ENCODE measurements at regions not wholly inside any gene's neighbourhood (a gene's known extent, or its start where the extent isn't known, plus 50 kb on each side); places are given as distances from the start of the nearest gene placed in this dataset.

- in situ Hi-C loops (cut with MboI; ENCODE audit: low pct_unique_long_range_greater_than_20kb, low sequenced_read_pairs) = no loop called here
- no peak for DNase-seq
These were observed 601.2 kb upstream of the TYRP1 start for GRCh38 chr9:12091865-12092527.

- in situ Hi-C loops (cut with MboI; ENCODE audit: low pct_unique_long_range_greater_than_20kb, low sequenced_read_pairs) = no loop called here
- no peak for DNase-seq
These were observed 599.1 kb upstream of the TYRP1 start for GRCh38 chr9:12094046-12094445.

- DNase-seq = no peak
- in situ Hi-C loops (cut with MboI; ENCODE audit: low pct_unique_long_range_greater_than_20kb, low sequenced_read_pairs) = no loop called here
These were observed 597.3 kb upstream of the TYRP1 start for GRCh38 chr9:12095931-12096330.

- in situ Hi-C loops (cut with MboI; ENCODE audit: low pct_unique_long_range_greater_than_20kb, low sequenced_read_pairs) = no loop called here
- DNase-seq = no peak
These were observed 559.8 kb upstream of the TYRP1 start for GRCh38 chr9:12133416-12133815.

GRCh38 chr9:12141422-12141821, 551.8 kb upstream of the TYRP1 start:
- DNase-seq = no peak
- in situ Hi-C loops (cut with MboI; ENCODE audit: low pct_unique_long_range_greater_than_20kb, low sequenced_read_pairs) = no loop called here

- DNase-seq = no peak
- in situ Hi-C loops (cut with MboI; ENCODE audit: low pct_unique_long_range_greater_than_20kb, low sequenced_read_pairs) = no loop called here
These were observed 537.6 kb upstream of the TYRP1 start for GRCh38 chr9:12155401-12156134.

GRCh38 chr9:12162181-12162815, 530.9 kb upstream of the TYRP1 start:
- in situ Hi-C loops (cut with MboI; ENCODE audit: low pct_unique_long_range_greater_than_20kb, low sequenced_read_pairs) = no loop called here
- no peak for DNase-seq

- no peak for DNase-seq
- in situ Hi-C loops (cut with MboI; ENCODE audit: low pct_unique_long_range_greater_than_20kb, low sequenced_read_pairs) = no loop called here
These were observed 529.3 kb upstream of the TYRP1 start for GRCh38 chr9:12163723-12164458.

- peak; percentile 59 for DNase-seq
- in situ Hi-C loops (cut with MboI; ENCODE audit: low pct_unique_long_range_greater_than_20kb, low sequenced_read_pairs) = no loop called here
These were observed 526.7 kb upstream of the TYRP1 start for GRCh38 chr9:12166518-12166917.

- DNase-seq = no peak
- in situ Hi-C loops (cut with MboI; ENCODE audit: low pct_unique_long_range_greater_than_20kb, low sequenced_read_pairs) = no loop called here
These were observed 522.7 kb upstream of the TYRP1 start for GRCh38 chr9:12170456-12170855.

GRCh38 chr9:12178634-12179033, 514.6 kb upstream of the TYRP1 start:
- no peak for DNase-seq
- in situ Hi-C loops (cut with MboI; ENCODE audit: low pct_unique_long_range_greater_than_20kb, low sequenced_read_pairs) = no loop called here

- no peak for DNase-seq
- in situ Hi-C loops (cut with MboI; ENCODE audit: low pct_unique_long_range_greater_than_20kb, low sequenced_read_pairs) = no loop called here
These were observed 510.4 kb upstream of the TYRP1 start for GRCh38 chr9:12182806-12183205.

- DNase-seq = no peak
- in situ Hi-C loops (cut with MboI; ENCODE audit: low pct_unique_long_range_greater_than_20kb, low sequenced_read_pairs) = no loop called here
These were observed 509.9 kb upstream of the TYRP1 start for GRCh38 chr9:12183321-12183720.

GRCh38 chr9:12185856-12186255, 507.3 kb upstream of the TYRP1 start:
- in situ Hi-C loops (cut with MboI; ENCODE audit: low pct_unique_long_range_greater_than_20kb, low sequenced_read_pairs) = no loop called here
- no peak for DNase-seq

GRCh38 chr9:12191630-12192029, 501.6 kb upstream of the TYRP1 start:
- no peak for DNase-seq
- in situ Hi-C loops (cut with MboI; ENCODE audit: low pct_unique_long_range_greater_than_20kb, low sequenced_read_pairs) = no loop called here

GRCh38 chr9:12194731-12195130, 498.5 kb upstream of the TYRP1 start:
- in situ Hi-C loops (cut with MboI; ENCODE audit: low pct_unique_long_range_greater_than_20kb, low sequenced_read_pairs) = no loop called here
- DNase-seq = no peak

GRCh38 chr9:12195456-12195855, 497.7 kb upstream of the TYRP1 start:
- DNase-seq = no peak
- in situ Hi-C loops (cut with MboI; ENCODE audit: low pct_unique_long_range_greater_than_20kb, low sequenced_read_pairs) = no loop called here

GRCh38 chr9:12204512-12204911, 488.7 kb upstream of the TYRP1 start:
- no peak for DNase-seq
- in situ Hi-C loops (cut with MboI; ENCODE audit: low pct_unique_long_range_greater_than_20kb, low sequenced_read_pairs) = no loop called here

- no peak for DNase-seq
- in situ Hi-C loops (cut with MboI; ENCODE audit: low pct_unique_long_range_greater_than_20kb, low sequenced_read_pairs) = no loop called here
These were observed 480.3 kb upstream of the TYRP1 start for GRCh38 chr9:12212860-12213259.

- DNase-seq = no peak
- in situ Hi-C loops (cut with MboI; ENCODE audit: low pct_unique_long_range_greater_than_20kb, low sequenced_read_pairs) = no loop called here
These were observed 471.7 kb upstream of the TYRP1 start for GRCh38 chr9:12221470-12221869.

All from KBM-7 (cell line).